ENCODE measurements at regions not wholly inside any gene's neighbourhood (a gene's known extent, or its start where the extent isn't known, plus 50 kb on each side); places are given as distances from the start of the nearest gene placed in this dataset.

DNA sequence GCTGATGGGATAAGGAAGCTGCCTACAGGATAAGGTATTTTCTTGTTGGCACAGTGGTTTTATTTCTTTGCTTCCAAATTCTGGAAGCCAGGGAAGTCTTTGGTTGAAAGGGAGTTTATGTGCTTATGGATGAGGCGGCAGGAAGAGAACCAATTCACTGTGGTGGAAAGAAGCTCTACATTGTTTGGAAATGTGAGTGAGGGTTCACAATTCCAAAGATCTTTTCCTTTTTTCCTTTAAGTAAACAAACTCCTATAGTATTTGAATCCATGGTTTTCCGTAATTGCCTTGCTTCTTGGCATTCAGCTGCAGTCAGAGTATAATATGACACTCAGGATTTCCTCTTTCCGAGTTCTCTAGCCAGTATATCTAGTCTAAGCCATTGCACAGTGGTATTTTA lies 86.2 kb downstream of the TEX29 start:
- TF ChIP-seq, protein P1, sequence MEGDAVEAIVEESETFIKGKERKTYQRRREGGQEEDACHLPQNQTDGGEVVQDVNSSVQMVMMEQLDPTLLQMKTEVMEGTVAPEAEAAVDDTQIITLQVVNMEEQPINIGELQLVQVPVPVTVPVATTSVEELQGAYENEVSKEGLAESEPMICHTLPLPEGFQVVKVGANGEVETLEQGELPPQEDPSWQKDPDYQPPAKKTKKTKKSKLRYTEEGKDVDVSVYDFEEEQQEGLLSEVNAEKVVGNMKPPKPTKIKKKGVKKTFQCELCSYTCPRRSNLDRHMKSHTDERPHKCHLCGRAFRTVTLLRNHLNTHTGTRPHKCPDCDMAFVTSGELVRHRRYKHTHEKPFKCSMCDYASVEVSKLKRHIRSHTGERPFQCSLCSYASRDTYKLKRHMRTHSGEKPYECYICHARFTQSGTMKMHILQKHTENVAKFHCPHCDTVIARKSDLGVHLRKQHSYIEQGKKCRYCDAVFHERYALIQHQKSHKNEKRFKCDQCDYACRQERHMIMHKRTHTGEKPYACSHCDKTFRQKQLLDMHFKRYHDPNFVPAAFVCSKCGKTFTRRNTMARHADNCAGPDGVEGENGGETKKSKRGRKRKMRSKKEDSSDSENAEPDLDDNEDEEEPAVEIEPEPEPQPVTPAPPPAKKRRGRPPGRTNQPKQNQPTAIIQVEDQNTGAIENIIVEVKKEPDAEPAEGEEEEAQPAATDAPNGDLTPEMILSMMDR (IDR thresholded peaks at IDR 0.05): no peak
- no peak for TF ChIP-seq POLR2AphosphoS5 (IDR thresholded peaks at IDR 0.05)

Data from esophagus muscularis mucosa (tissue), 3 donors.